ENCODE measurements at regions not wholly inside any gene's neighbourhood (a gene's known extent, or its start where the extent isn't known, plus 50 kb on each side); places are given as distances from the start of the nearest gene placed in this dataset.
"Not testable (repeated sequence)": the region's sequence is repeated elsewhere in the genome, so short reads cannot be mapped to it uniquely, and the experiment has no call there.

GRCh38 chr15:22631789-22632188 lies 154.7 kb upstream of the NIPA1 start:
- not testable (repeated sequence) for H3K27ac ChIP-seq (replicated peaks; ENCODE audit: low read length); H4K8ac ChIP-seq (ENCODE audit: low read depth, low read length); H2AK5ac ChIP-seq (ENCODE audit: low read depth, low read length); H4K91ac ChIP-seq (ENCODE audit: low read depth, low read length, poor library complexity); H3K4ac ChIP-seq (ENCODE audit: low read length); DNase-seq (ENCODE audit: low spot score); H3K4me1 ChIP-seq (ENCODE audit: control insufficient read depth in 2 of 2, insufficient read depth in 1 of 2, low read depth in 1 of 2, low read length in 2 of 2); H2BK5ac ChIP-seq (ENCODE audit: low read length); H3K14ac ChIP-seq (ENCODE audit: low read length); H2BK120ac ChIP-seq (ENCODE audit: low read depth, low read length); H3K9me3 ChIP-seq (replicated peaks in 1 of 2; ENCODE audit: control insufficient read depth in 2 of 2, insufficient read depth in 1 of 2, low read depth in 1 of 2, low read length in 2 of 2); H3K9ac ChIP-seq (ENCODE audit: low read depth, low read length, poor library complexity); H2AFZ ChIP-seq (ENCODE audit: low read length); H3K36me3 ChIP-seq (replicated peaks in 1 of 2; ENCODE audit: control insufficient read depth in 2 of 2, insufficient read depth in 2 of 2, low read length in 2 of 2); H3K4me3 ChIP-seq (ENCODE audit: low read length in 2 of 2); H3K27me3 ChIP-seq (ENCODE audit: control insufficient read depth in 3 of 3, insufficient read depth in 3 of 3, low read depth in 1 of 3, low read length in 3 of 3); H2BK15ac ChIP-seq (ENCODE audit: low read length); H3K79me1 ChIP-seq (ENCODE audit: low read depth, low read length); H3K4me2 ChIP-seq (ENCODE audit: insufficient read depth, low read length, poor library complexity, severe bottlenecking); H2BK12ac ChIP-seq (ENCODE audit: low read length); H3K23ac ChIP-seq (ENCODE audit: low read depth, low read length, poor library complexity); H3K18ac ChIP-seq (ENCODE audit: low read length)
- no CpG with 5 or more reads among the region's 3 CpGs for WGBS, 2 donors (ENCODE audit: extremely low coverage in 2 of 2, insufficient read length in 2 of 2, insufficient replicate concordance in 1 of 2)

- not testable (repeated sequence) for H2BK5ac ChIP-seq (ENCODE audit: low read length); DNase-seq (ENCODE audit: low spot score); H3K4ac ChIP-seq (ENCODE audit: low read length); H2BK120ac ChIP-seq (ENCODE audit: low read depth, low read length); H4K8ac ChIP-seq (ENCODE audit: low read depth, low read length); H2AK5ac ChIP-seq (ENCODE audit: low read depth, low read length); H3K14ac ChIP-seq (ENCODE audit: low read length); H3K4me2 ChIP-seq (ENCODE audit: insufficient read depth, low read length, poor library complexity, severe bottlenecking); H3K23ac ChIP-seq (ENCODE audit: low read depth, low read length, poor library complexity); H2BK15ac ChIP-seq (ENCODE audit: low read length); H3K9me3 ChIP-seq (replicated peaks in 1 of 2; ENCODE audit: control insufficient read depth in 2 of 2, insufficient read depth in 1 of 2, low read depth in 1 of 2, low read length in 2 of 2); H3K9ac ChIP-seq (ENCODE audit: low read depth, low read length, poor library complexity); H3K79me1 ChIP-seq (ENCODE audit: low read depth, low read length); H4K91ac ChIP-seq (ENCODE audit: low read depth, low read length, poor library complexity); H2BK12ac ChIP-seq (ENCODE audit: low read length); H3K27me3 ChIP-seq (ENCODE audit: control insufficient read depth in 3 of 3, insufficient read depth in 3 of 3, low read depth in 1 of 3, low read length in 3 of 3); H3K36me3 ChIP-seq (replicated peaks in 1 of 2; ENCODE audit: control insufficient read depth in 2 of 2, insufficient read depth in 2 of 2, low read length in 2 of 2); H3K27ac ChIP-seq (replicated peaks; ENCODE audit: low read length); H3K4me1 ChIP-seq (ENCODE audit: control insufficient read depth in 2 of 2, insufficient read depth in 1 of 2, low read depth in 1 of 2, low read length in 2 of 2); H3K4me3 ChIP-seq (ENCODE audit: low read length in 2 of 2); H2AFZ ChIP-seq (ENCODE audit: low read length); H3K18ac ChIP-seq (ENCODE audit: low read length)
- WGBS, 2 donors (ENCODE audit: extremely low coverage in 2 of 2, insufficient read length in 2 of 2, insufficient replicate concordance in 1 of 2): no CpG with 5 or more reads among the region's 2 CpGs
These were observed 146.5 kb upstream of the NIPA1 start for GRCh38 chr15:22639983-22640382.

- H3K4ac ChIP-seq (ENCODE audit: low read length); H3K4me2 ChIP-seq (ENCODE audit: insufficient read depth, low read length, poor library complexity, severe bottlenecking); H2BK15ac ChIP-seq (ENCODE audit: low read length); H3K18ac ChIP-seq (ENCODE audit: low read length); H3K4me3 ChIP-seq (ENCODE audit: low read length in 2 of 2); H3K14ac ChIP-seq (ENCODE audit: low read length); H2BK120ac ChIP-seq (ENCODE audit: low read depth, low read length); H2BK12ac ChIP-seq (ENCODE audit: low read length); H4K91ac ChIP-seq (ENCODE audit: low read depth, low read length, poor library complexity); H3K27ac ChIP-seq (replicated peaks; ENCODE audit: low read length); H3K23ac ChIP-seq (ENCODE audit: low read depth, low read length, poor library complexity); H3K36me3 ChIP-seq (replicated peaks in 1 of 2; ENCODE audit: control insufficient read depth in 2 of 2, insufficient read depth in 2 of 2, low read length in 2 of 2); H3K79me1 ChIP-seq (ENCODE audit: low read depth, low read length); H2BK5ac ChIP-seq (ENCODE audit: low read length); DNase-seq (ENCODE audit: low spot score); H4K8ac ChIP-seq (ENCODE audit: low read depth, low read length); H3K27me3 ChIP-seq (ENCODE audit: control insufficient read depth in 3 of 3, insufficient read depth in 3 of 3, low read depth in 1 of 3, low read length in 3 of 3); H3K4me1 ChIP-seq (ENCODE audit: control insufficient read depth in 2 of 2, insufficient read depth in 1 of 2, low read depth in 1 of 2, low read length in 2 of 2); H2AFZ ChIP-seq (ENCODE audit: low read length); H2AK5ac ChIP-seq (ENCODE audit: low read depth, low read length); H3K9me3 ChIP-seq (replicated peaks in 1 of 2; ENCODE audit: control insufficient read depth in 2 of 2, insufficient read depth in 1 of 2, low read depth in 1 of 2, low read length in 2 of 2); H3K9ac ChIP-seq (ENCODE audit: low read depth, low read length, poor library complexity): not testable (repeated sequence)
- no CpG with 5 or more reads among the region's 4 CpGs for WGBS, 2 donors (ENCODE audit: extremely low coverage in 2 of 2, insufficient read length in 2 of 2, insufficient replicate concordance in 1 of 2)
These were observed 137.0 kb upstream of the NIPA1 start for GRCh38 chr15:22649458-22649857.

GRCh38 chr15:22651179-22651578 lies 135.3 kb upstream of the NIPA1 start:
- not testable (repeated sequence) for H3K4me3 ChIP-seq (ENCODE audit: low read length in 2 of 2); H3K9me3 ChIP-seq (replicated peaks in 1 of 2; ENCODE audit: control insufficient read depth in 2 of 2, insufficient read depth in 1 of 2, low read depth in 1 of 2, low read length in 2 of 2); H3K79me1 ChIP-seq (ENCODE audit: low read depth, low read length); H2AK5ac ChIP-seq (ENCODE audit: low read depth, low read length); H4K8ac ChIP-seq (ENCODE audit: low read depth, low read length); H3K36me3 ChIP-seq (replicated peaks in 1 of 2; ENCODE audit: control insufficient read depth in 2 of 2, insufficient read depth in 2 of 2, low read length in 2 of 2); H3K18ac ChIP-seq (ENCODE audit: low read length); H3K27ac ChIP-seq (replicated peaks; ENCODE audit: low read length); H3K23ac ChIP-seq (ENCODE audit: low read depth, low read length, poor library complexity); H2BK5ac ChIP-seq (ENCODE audit: low read length); H4K91ac ChIP-seq (ENCODE audit: low read depth, low read length, poor library complexity); H2BK15ac ChIP-seq (ENCODE audit: low read length); H2BK120ac ChIP-seq (ENCODE audit: low read depth, low read length); H2AFZ ChIP-seq (ENCODE audit: low read length); H2BK12ac ChIP-seq (ENCODE audit: low read length); H3K4me1 ChIP-seq (ENCODE audit: control insufficient read depth in 2 of 2, insufficient read depth in 1 of 2, low read depth in 1 of 2, low read length in 2 of 2); H3K14ac ChIP-seq (ENCODE audit: low read length); H3K4me2 ChIP-seq (ENCODE audit: insufficient read depth, low read length, poor library complexity, severe bottlenecking); H3K4ac ChIP-seq (ENCODE audit: low read length); DNase-seq (ENCODE audit: low spot score); H3K27me3 ChIP-seq (ENCODE audit: control insufficient read depth in 3 of 3, insufficient read depth in 3 of 3, low read depth in 1 of 3, low read length in 3 of 3); H3K9ac ChIP-seq (ENCODE audit: low read depth, low read length, poor library complexity)
- WGBS, 2 donors (ENCODE audit: extremely low coverage in 2 of 2, insufficient read length in 2 of 2, insufficient replicate concordance in 1 of 2): no CpG with 5 or more reads among the region's 2 CpGs
